ENCODE measurements at regions not wholly inside any gene's neighbourhood (a gene's known extent, or its start where the extent isn't known, plus 50 kb on each side); places are given as distances from the start of the nearest gene placed in this dataset.
A peak's percentile ranks its signal among the peaks of the same experiment; 100 is the strongest.

- TF ChIP-seq, protein P1, sequence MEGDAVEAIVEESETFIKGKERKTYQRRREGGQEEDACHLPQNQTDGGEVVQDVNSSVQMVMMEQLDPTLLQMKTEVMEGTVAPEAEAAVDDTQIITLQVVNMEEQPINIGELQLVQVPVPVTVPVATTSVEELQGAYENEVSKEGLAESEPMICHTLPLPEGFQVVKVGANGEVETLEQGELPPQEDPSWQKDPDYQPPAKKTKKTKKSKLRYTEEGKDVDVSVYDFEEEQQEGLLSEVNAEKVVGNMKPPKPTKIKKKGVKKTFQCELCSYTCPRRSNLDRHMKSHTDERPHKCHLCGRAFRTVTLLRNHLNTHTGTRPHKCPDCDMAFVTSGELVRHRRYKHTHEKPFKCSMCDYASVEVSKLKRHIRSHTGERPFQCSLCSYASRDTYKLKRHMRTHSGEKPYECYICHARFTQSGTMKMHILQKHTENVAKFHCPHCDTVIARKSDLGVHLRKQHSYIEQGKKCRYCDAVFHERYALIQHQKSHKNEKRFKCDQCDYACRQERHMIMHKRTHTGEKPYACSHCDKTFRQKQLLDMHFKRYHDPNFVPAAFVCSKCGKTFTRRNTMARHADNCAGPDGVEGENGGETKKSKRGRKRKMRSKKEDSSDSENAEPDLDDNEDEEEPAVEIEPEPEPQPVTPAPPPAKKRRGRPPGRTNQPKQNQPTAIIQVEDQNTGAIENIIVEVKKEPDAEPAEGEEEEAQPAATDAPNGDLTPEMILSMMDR (conservative IDR thresholded peaks at IDR 0.05; ENCODE audit: low read depth, low read length), result no peak
- no peak overlapping the region for H3K4me3 ChIP-seq (ENCODE audit: low read depth, low read length)
- no peak for DNase-seq (ENCODE audit: low read depth)
Measured at GRCh38 chr3:76349715-76350480, 564.5 kb upstream of the ZNF717 start.

DNA sequence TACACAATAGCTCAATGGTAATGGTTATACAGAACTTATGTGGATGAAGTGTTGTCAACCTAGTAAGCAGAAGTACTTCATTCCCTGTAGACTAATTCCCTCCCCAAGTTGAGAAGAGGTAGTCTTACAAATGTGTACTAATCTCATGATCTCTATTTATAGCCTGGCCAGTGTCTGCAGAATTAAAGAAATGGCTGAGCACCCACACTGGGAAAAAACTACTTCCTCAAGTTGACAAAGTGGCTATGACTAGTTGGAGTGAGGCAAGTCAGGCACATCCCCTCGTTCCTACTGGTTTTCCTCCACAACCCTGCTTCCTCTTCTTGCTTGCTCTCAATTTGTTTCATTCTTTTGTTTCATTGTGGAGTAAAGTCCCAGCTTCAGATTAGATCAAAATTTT, 566.7 kb upstream of the ZNF717 start:
- TF ChIP-seq, protein P1 (conservative IDR thresholded peaks at IDR 0.05; ENCODE audit: low read depth, low read length), result no peak
- no peak overlapping the region for H3K4me3 ChIP-seq (ENCODE audit: low read depth, low read length)
- peak; percentile 32 for DNase-seq (ENCODE audit: low read depth)

GRCh38 chr3:76352511-76353284, 567.3 kb upstream of the ZNF717 start:
- TF ChIP-seq, protein P1 (conservative IDR thresholded peaks at IDR 0.05; ENCODE audit: low read depth, low read length), result no peak
- H3K4me3 ChIP-seq (ENCODE audit: low read depth, low read length), result no peak overlapping the region
- peak; percentile 74 for DNase-seq (ENCODE audit: low read depth)

- H3K4me3 ChIP-seq (ENCODE audit: low read depth, low read length), result no peak overlapping the region
- TF ChIP-seq, protein P1 (conservative IDR thresholded peaks at IDR 0.05; ENCODE audit: low read depth, low read length), result no peak
- DNase-seq (ENCODE audit: low read depth), result no peak
Measured at GRCh38 chr3:76353683-76354082, 568.3 kb upstream of the ZNF717 start.

- TF ChIP-seq, protein P1 (conservative IDR thresholded peaks at IDR 0.05; ENCODE audit: low read depth, low read length), result no peak
Measured at GRCh38 chr3:76361010-76361409, 575.7 kb upstream of the ZNF717 start.

GRCh38 chr3:76362643-76363042, 577.3 kb upstream of the ZNF717 start:
- TF ChIP-seq, protein P1 (conservative IDR thresholded peaks at IDR 0.05; ENCODE audit: low read depth, low read length), result no peak
- H3K4me3 ChIP-seq (ENCODE audit: low read depth, low read length), result no peak overlapping the region
- no peak for DNase-seq (ENCODE audit: low read depth)

More at GRCh38 chr3:76361010-76361409, 575.7 kb upstream of the ZNF717 start:
- H3K4me3 ChIP-seq (ENCODE audit: low read depth, low read length), result no peak overlapping the region
- DNase-seq (ENCODE audit: low read depth), result no peak
